ENCODE measurements at regions not wholly inside any gene's neighbourhood (a gene's known extent, or its start where the extent isn't known, plus 50 kb on each side); places are given as distances from the start of the nearest gene placed in this dataset.

GRCh38 chr5:35454011-35454525 lies 163.6 kb upstream of the SPEF2 start:
- no peak for TF ChIP-seq BCL6 (CRISPR knock-in tag; IDR thresholded peaks at IDR 0.05)
- no peak for TF ChIP-seq JUN (IDR thresholded peaks at IDR 0.05; ENCODE audit: borderline replicate concordance, low read depth, low read length)
- no peak for TF ChIP-seq JUN (CRISPR knock-in tag; IDR thresholded peaks at IDR 0.05; ENCODE audit: borderline replicate concordance)
- TF ChIP-seq ZSCAN29 (IDR thresholded peaks at IDR 0.05): no peak
- no peak for TF ChIP-seq CTCF (IDR thresholded peaks at IDR 0.05 in 2 of 3, conservative IDR thresholded peaks at IDR 0.05 in 1 of 3; ENCODE audit: insufficient read depth in 2 of 3, low read depth in 1 of 3, low read length in 3 of 3)
- no peak for TF ChIP-seq EP300 (IDR thresholded peaks at IDR 0.05; ENCODE audit: low read length)
- no peak for TF ChIP-seq PRPF4 (IDR thresholded peaks at IDR 0.05; ENCODE audit: insufficient read depth, low read depth, low read length, poor library complexity, severe bottlenecking)
